ENCODE measurements at regions not wholly inside any gene's neighbourhood (a gene's known extent, or its start where the extent isn't known, plus 50 kb on each side); places are given as distances from the start of the nearest gene placed in this dataset.

DNA sequence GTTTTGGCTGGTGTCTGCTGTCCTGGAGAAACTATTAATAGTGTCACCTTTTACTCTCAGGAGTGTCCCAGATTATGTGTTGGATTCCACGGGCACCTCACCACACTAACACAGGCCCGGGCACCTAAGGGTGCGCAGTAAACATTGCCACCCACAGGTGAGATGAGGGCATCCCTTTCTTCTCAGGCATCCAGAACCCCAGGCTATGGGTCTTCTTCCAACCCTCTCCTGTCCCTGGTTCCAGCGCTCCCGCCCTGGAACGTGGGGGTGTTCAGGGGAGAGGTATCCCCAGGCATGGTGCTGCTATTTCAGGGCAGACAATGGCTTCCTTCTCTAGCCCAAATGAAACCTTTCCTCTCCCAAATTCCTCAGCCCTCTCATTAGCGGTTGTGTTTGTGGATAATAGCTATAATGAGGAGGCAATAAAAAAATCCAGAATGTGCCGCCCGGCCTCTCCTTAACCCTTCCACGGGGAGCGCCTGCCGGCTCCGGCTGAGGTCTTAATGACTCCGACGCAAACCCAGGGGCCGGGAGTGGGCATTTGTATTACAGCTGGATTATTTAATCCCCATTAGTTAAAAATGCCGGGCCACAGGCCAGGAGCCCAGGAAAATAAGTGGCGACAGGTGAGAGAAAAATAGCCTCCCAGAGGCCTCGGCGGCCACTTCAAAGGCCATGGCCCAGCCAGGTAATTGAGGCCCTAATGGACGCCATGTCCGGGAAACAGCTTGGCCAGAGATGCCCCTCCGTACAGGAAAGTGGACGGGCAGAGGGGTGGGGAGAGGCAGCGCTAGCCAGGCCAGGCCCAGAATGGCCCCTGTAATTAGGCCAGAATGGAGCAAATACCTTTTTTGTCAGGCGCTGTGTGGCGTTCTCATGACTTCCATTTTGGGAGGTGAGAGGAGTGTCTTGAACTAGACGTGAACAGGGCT lies 102.8 kb downstream of the IRX5 start:
- no peaks in the 10 kb centered on the region for H3K9me3 ChIP-seq
- intact Hi-C loops (cut with DNase I): no loop called here
- H3K36me3 ChIP-seq: no peaks in the 10 kb centered on the region
- TF ChIP-seq, protein P1, sequence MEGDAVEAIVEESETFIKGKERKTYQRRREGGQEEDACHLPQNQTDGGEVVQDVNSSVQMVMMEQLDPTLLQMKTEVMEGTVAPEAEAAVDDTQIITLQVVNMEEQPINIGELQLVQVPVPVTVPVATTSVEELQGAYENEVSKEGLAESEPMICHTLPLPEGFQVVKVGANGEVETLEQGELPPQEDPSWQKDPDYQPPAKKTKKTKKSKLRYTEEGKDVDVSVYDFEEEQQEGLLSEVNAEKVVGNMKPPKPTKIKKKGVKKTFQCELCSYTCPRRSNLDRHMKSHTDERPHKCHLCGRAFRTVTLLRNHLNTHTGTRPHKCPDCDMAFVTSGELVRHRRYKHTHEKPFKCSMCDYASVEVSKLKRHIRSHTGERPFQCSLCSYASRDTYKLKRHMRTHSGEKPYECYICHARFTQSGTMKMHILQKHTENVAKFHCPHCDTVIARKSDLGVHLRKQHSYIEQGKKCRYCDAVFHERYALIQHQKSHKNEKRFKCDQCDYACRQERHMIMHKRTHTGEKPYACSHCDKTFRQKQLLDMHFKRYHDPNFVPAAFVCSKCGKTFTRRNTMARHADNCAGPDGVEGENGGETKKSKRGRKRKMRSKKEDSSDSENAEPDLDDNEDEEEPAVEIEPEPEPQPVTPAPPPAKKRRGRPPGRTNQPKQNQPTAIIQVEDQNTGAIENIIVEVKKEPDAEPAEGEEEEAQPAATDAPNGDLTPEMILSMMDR (IDR thresholded peaks at IDR 0.05): no peak
- H3K27me3 ChIP-seq (ENCODE audit: low read depth): peaks cover 8% of the 10 kb centered on the region
- H3K4me1 ChIP-seq: no peaks in the 10 kb centered on the region
- no peak overlapping the region for H3K27ac ChIP-seq
- ATAC-seq (no peak), DNase-seq (no peak)
- H3K4me3 ChIP-seq: no peak overlapping the region

DNA sequence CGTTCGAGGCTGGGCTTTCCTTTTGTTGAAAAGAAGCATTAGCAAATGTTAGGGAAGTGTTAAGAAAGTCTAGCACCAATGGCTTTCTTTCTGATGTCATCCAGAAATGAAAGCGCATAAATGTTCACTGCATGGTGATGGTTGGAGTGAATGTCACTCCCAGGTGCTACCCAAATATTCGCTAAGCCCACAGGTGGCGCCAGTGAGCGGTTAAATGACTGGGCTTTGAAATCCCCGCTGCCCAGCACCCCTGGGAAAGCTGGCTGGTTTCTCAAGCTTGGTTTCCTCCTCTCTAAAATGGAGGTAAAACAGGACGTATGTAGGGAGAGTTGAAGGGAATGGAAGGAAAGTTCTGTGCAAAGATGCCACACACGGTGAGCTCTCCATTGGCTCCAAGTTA lies 104.4 kb downstream of the IRX5 start:
- no peaks in the 10 kb centered on the region for H3K4me1 ChIP-seq
- peak; percentile 53 for DNase-seq
- no peaks in the 10 kb centered on the region for H3K36me3 ChIP-seq
- H3K4me3 ChIP-seq: no peak overlapping the region
- H3K27ac ChIP-seq: no peak overlapping the region
- intact Hi-C loops (cut with DNase I): no loop called here
- TF ChIP-seq, protein P1 (IDR thresholded peaks at IDR 0.05): peak; percentile 42
- ATAC-seq: peak; percentile 62 to 78
- peaks cover 11% of the 10 kb centered on the region for H3K27me3 ChIP-seq (ENCODE audit: low read depth)
- no peaks in the 10 kb centered on the region for H3K9me3 ChIP-seq

DNA sequence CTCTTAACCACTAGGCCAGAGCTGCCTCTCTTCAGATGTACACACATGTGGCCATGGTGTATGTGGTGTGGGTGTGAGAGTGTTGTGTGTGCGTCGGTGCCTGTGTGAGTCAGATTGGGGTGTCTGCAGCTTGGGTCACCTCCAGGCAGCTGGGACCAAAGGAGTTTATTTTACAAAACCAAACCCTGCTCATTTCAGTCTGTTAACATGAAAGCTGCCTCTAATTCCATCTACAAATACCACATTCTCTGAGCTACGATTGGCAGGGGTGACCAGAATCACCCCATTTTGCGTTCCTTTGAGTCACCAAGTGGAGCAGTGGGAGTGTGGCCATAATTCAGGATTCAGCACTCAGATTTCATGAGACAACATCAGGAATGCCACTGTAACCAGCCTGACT lies 105.3 kb downstream of the IRX5 start:
- intact Hi-C loops (cut with DNase I): no loop called here
- no peaks in the 10 kb centered on the region for H3K36me3 ChIP-seq
- no peak for DNase-seq
- TF ChIP-seq, protein P1 (IDR thresholded peaks at IDR 0.05): no peak
- no peaks in the 10 kb centered on the region for H3K4me1 ChIP-seq
- no peaks in the 10 kb centered on the region for H3K9me3 ChIP-seq
- no peak for ATAC-seq
- H3K4me3 ChIP-seq: no peak overlapping the region
- H3K27me3 ChIP-seq (ENCODE audit: low read depth): peaks cover 11% of the 10 kb centered on the region
- H3K27ac ChIP-seq: no peak overlapping the region

DNA sequence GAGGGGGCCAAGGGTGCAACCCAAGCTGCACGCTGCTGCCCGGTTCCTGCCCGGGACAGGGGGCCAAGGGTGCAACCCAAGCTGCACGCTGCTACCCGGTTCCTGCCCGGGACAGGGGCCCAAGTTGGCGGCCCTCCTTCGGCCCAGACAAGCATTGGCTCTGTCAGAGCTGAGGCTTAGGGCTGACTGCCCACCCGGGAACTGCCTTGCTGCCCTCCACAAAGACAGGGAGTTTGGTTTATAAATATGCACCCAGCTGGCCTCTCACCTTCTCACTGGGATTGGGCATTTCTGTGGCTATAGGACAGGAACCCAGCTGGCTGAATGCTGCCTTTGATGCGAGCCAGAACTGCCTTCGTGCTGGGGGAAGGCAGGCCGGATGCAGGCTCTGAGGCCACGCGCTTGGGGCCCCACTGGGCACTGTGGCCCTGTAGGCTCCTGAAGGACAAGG lies 105.7 kb downstream of the IRX5 start:
- H3K9me3 ChIP-seq: no peaks in the 10 kb centered on the region
- TF ChIP-seq, protein P1 (IDR thresholded peaks at IDR 0.05): no peak
- H3K4me1 ChIP-seq: no peaks in the 10 kb centered on the region
- intact Hi-C loops (cut with DNase I): no loop called here
- ATAC-seq: no peak
- DNase-seq: no peak
- H3K27ac ChIP-seq: no peak overlapping the region
- no peak overlapping the region for H3K4me3 ChIP-seq
- H3K36me3 ChIP-seq: no peaks in the 10 kb centered on the region
- H3K27me3 ChIP-seq (ENCODE audit: low read depth): peaks cover 11% of the 10 kb centered on the region

DNA sequence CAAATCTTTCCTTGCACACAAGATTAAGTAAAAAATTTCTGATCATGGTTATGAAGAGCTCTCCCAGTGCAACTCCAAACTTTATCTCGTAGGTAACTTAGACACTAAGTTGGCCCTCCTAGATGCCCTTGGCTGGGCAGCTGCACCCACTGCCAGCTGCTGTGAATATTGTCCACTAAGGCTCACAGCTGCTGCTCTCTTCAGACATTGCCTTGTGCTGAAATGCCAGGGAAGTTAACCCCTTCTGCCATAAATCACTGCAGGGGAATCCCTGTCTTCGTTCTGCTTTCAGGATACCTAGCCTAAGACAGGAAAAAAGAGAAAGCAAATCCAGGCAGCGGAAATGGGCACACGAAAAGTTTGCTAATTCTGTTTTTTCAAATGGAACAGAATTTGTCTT lies 106.4 kb downstream of the IRX5 start:
- TF ChIP-seq, protein P1 (IDR thresholded peaks at IDR 0.05): no peak
- Histone ChIP-seq H3K27ac (no peak overlapping the region), H3K27me3 (ENCODE audit: low read depth) (peaks cover 7% of the 10 kb centered on the region), H3K4me3 (no peak overlapping the region), H3K4me1 (no peaks in the 10 kb centered on the region), H3K9me3 (no peaks in the 10 kb centered on the region), H3K36me3 (no peaks in the 10 kb centered on the region)
- intact Hi-C loops (cut with DNase I): no loop called here
- DNase-seq (no peak), ATAC-seq (no peak)

Measured in lower lobe of right lung (tissue), 2 donors.